HCT116 (cell line): ENCODE measurements at regions not wholly inside any gene's neighbourhood (a gene's known extent, or its start where the extent isn't known, plus 50 kb on each side); places are given as distances from the start of the nearest gene placed in this dataset.
"Not testable (repeated sequence)": the region's sequence is repeated elsewhere in the genome, so short reads cannot be mapped to it uniquely, and the experiment has no call there.

Experiments
- ATAC-seq: fragments of 200-7000 bp; cut with Tn5 transposase; 2 replicates; pipeline ENCODE4 v1.9.1; 2020; ENCODE audit warnings: mild to moderate bottlenecking, moderate library complexity
- BruUV-seq: library from RNA; stranded (reverse); fragments of 400-500 nt; replicated peaks from 2 replicates; lab custom pipeline; 2021; lab: Mats Ljungman, UMichigan
- CTCF ChIA-PET: fragments of 300-600 bp; sonication (Branson Sonifier 250); formaldehyde crosslinking; loops from one replicate; lab custom pipeline; 2021; ENCODE audit warnings: antibody characterized with exemption; lab: Charles Lee
- POLR2A ChIA-PET: fragments of 300-600, 350-600 bp; sonication (Branson Sonifier 250); formaldehyde crosslinking; loops from one replicate; lab custom pipeline; 2021; ENCODE audit warnings: antibody characterized with exemption; lab: Charles Lee
- RAD21 ChIA-PET, 2 experiments: fragments of 300-600 bp; sonication (Branson Sonifier 250); formaldehyde crosslinking; loops; one replicate each; lab custom pipeline; 2023; ENCODE audit warnings: low total read pairs in 2 of 2; ENCODE audit not compliant: uncharacterized antibody in 2 of 2, unreplicated experiment in 2 of 2, low non-redundant PET in 1 of 2; lab: Charles Lee
- DNase-seq: peaks from one replicate; pipeline ENCODE4 v3.0.0-alpha.2; 2010; ENCODE audit warnings: low read depth, low spot score
- H2AFZ ChIP-seq: fragments of 200-600 bp; shearing (Covaris generic), sonication (generic); 2 replicates; pipeline ENCODE4 v1.6.1; 2017; ENCODE audit warnings: low read depth, mixed run types, mixed read lengths, antibody characterized with exemption, low read length; ENCODE audit not compliant: poor library complexity, severe bottlenecking
- H3K27ac ChIP-seq: 2 replicates; pipeline ENCODE4 v1.5.1; 2012; ENCODE audit warnings: low read depth, low read length
- H3K27me3 ChIP-seq: fragments of 200-600 bp; sonication (generic); 2 replicates; pipeline ENCODE4 v1.6.1; 2016; ENCODE audit warnings: mixed run types, low read length, mixed read lengths; ENCODE audit not compliant: insufficient read depth
- H3K36me3 ChIP-seq, 2 experiments: fragments of 200-500 bp in 1 of 2; fragments of 200-600 bp in 1 of 2; sonication (Bioruptor generic) in 1 of 2; sonication (generic) in 1 of 2; 2 replicates each; pipeline versions ENCODE4 v1.5.1 to v1.6.1; 2014 to 2016; ENCODE audit warnings: low read length in 2 of 2, inconsistent platforms in 1 of 2, mixed read lengths in 1 of 2, mixed run types in 1 of 2; ENCODE audit not compliant: insufficient read depth in 2 of 2, control insufficient read depth in 1 of 2
- H3K4me1 ChIP-seq, 2 experiments: fragments of 200-600 bp in 1 of 2; sonication (generic) in 1 of 2; 2 replicates each; pipeline versions ENCODE4 v1.5.1 to v1.6.1; 2012 to 2017; ENCODE audit warnings: low read length in 2 of 2, inconsistent platforms in 1 of 2, mild to moderate bottlenecking in 1 of 2, mixed read lengths in 1 of 2, mixed run types in 1 of 2, moderate library complexity in 1 of 2; ENCODE audit not compliant: insufficient read depth in 2 of 2, control insufficient read depth in 1 of 2
- H3K4me2 ChIP-seq: fragments of 200-600 bp; sonication (generic); 2 replicates; pipeline ENCODE4 v1.6.1; 2017; ENCODE audit warnings: mixed run types, low read length, mixed read lengths
- H3K4me3 ChIP-seq, 2 experiments: fragments of 200-600 bp in 1 of 2; sonication (generic) in 1 of 2; replicated peaks in 1 of 2; 2 replicates each; pipeline ENCODE4 v1.5.1; 2011 to 2016; ENCODE audit warnings: low read length in 2 of 2, control low read depth in 1 of 2, low read depth in 1 of 2, mild to moderate bottlenecking in 1 of 2, mixed read lengths in 1 of 2, mixed run types in 1 of 2
- H3K79me2 ChIP-seq: fragments of 200-600 bp; sonication (generic); 2 replicates; pipeline ENCODE4 v1.6.1; 2017; ENCODE audit warnings: mild to moderate bottlenecking, mixed run types, low read length, moderate library complexity, mixed read lengths; ENCODE audit not compliant: insufficient read depth
- H3K9ac ChIP-seq: fragments of 200-600 bp; sonication (generic); 2 replicates; pipeline ENCODE4 v1.6.1; 2016; ENCODE audit warnings: low read length, mixed read lengths
- H3K9me2 ChIP-seq: fragments of 200-600 bp; sonication (generic), shearing (Covaris generic); 2 replicates; pipeline ENCODE4 v1.6.1; 2017; ENCODE audit warnings: mixed run types, mild to moderate bottlenecking, moderate library complexity; ENCODE audit not compliant: insufficient read depth
- H3K9me3 ChIP-seq, 2 experiments: fragments of 200-500 bp in 1 of 2; fragments of 200-600 bp in 1 of 2; sonication (Bioruptor generic) in 1 of 2; sonication (generic) in 1 of 2; 2 replicates each; pipeline ENCODE4 v1.6.1; 2014 to 2017; ENCODE audit warnings: low read length in 2 of 2, mixed read lengths in 2 of 2, inconsistent platforms in 1 of 2, low read depth in 1 of 2, mild to moderate bottlenecking in 1 of 2, mixed run types in 1 of 2, moderate library complexity in 1 of 2; ENCODE audit not compliant: control insufficient read depth in 1 of 2, insufficient read depth in 1 of 2
- H4K20me1 ChIP-seq: fragments of 200-600 bp; sonication (generic), shearing (Covaris generic); 2 replicates; pipeline ENCODE4 v1.6.1; 2017; ENCODE audit warnings: mixed run types, mild to moderate bottlenecking, moderate library complexity; ENCODE audit not compliant: insufficient read depth
- ZBTB33 ChIP-seq: IDR thresholded peaks from 2 replicates; pipeline ENCODE4 v1.6.1; 2011; ENCODE audit warnings: mild to moderate bottlenecking, low read length, moderate library complexity; ENCODE audit not compliant: insufficient replicate concordance; ENCODE audit errors: extremely low read depth
- intact Hi-C: fragments of 100-400 bp; cut with micrococcal nuclease; formaldehyde crosslinking; loops from 2 replicates; pipeline ENCODE4 v1.10.0; 2022

DNA sequence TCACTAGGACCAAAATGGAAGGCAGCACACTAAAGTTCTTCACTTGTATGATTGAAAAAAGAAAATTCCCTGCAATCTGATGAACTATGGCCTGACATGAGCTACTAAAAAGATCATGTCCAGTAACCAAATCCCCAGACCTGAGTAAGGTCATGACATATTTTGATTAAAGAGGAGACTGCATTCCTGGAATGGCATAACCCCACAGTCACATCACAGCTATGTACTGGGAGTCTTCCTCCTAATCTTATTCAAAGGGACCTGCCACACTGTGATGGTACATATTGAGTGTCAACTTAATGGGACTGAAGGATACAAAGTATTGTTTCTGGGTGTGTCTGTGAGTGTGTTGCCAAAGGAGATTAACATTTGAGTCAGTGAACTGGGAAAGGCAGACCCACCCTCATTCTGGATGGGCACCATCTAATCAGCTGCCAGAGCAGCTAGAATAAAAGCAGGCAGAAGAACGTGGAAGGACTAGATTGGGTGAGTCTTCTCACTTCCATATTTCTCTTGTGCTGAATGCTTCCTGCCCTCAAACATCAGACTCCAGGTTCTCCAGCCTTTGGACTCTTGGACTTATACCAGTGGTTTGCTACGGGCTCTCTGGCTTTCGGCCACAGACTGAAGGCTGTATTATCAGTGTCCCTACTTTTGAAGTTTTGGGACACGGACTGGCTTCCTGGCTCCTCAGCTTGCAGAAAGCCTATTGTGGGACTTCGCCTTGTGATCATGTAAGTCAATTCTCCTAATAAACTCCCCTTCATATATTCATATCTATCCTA is 345.0 kb downstream of the TMEM38B start:
- no peak for ATAC-seq
- CTCF ChIA-PET, result no interaction called here
- no peak for TF ChIP-seq ZBTB33
- TF ChIP-seq, all 23 proteins: peak for 0
- ChIA-PET POLR2A (no interaction called here), RAD21 (no interaction called here)
- H4K20me1 ChIP-seq, result no peaks in the 10 kb centered on the region
- H3K9me3 ChIP-seq, result no peaks in the 10 kb centered on the region
- no peaks in the 10 kb centered on the region for H3K9me2 ChIP-seq
- BruUV-seq, result no TSS peak
- no peak overlapping the region for H2AFZ ChIP-seq
- no peak overlapping the region for H3K4me3 ChIP-seq
- no peak for DNase-seq
- no peaks in the 10 kb centered on the region for H3K4me1 ChIP-seq
- H3K36me3 ChIP-seq, result no peaks in the 10 kb centered on the region
- peaks cover 5% of the 10 kb centered on the region; the same call in 1 of the 2 replicates for H3K27me3 ChIP-seq
- intact Hi-C loops, result no loop called here
- no peak overlapping the region for H3K4me2 ChIP-seq
- H3K79me2 ChIP-seq, result no peaks in the 10 kb centered on the region
- no peak overlapping the region for H3K27ac ChIP-seq
- no peak overlapping the region for H3K9ac ChIP-seq

GRCh38 chr9:106041920-106042319 is 347.6 kb downstream of the TMEM38B start:
- intact Hi-C loops, H3K4me3 ChIP-seq, H3K27me3 ChIP-seq, ATAC-seq, H3K9me3 ChIP-seq, BruUV-seq, H3K4me1 ChIP-seq, CTCF ChIA-PET, H3K27ac ChIP-seq, H3K9ac ChIP-seq, H3K4me2 ChIP-seq, H3K9me2 ChIP-seq, RAD21 ChIA-PET, H4K20me1 ChIP-seq, DNase-seq, H2AFZ ChIP-seq, H3K36me3 ChIP-seq, POLR2A ChIA-PET, H3K79me2 ChIP-seq: not testable (repeated sequence)
